Stimulated activated CD8-positive, alpha-beta memory T cell treated with anti-CD3 and anti-CD28 coated beads, Interleukin-12 subunit alpha, Interleukin-12 subunit beta, amount 100 ng/mL, for 1 hour (primary cell): ENCODE measurements at regions not wholly inside any gene's neighbourhood (a gene's known extent, or its start where the extent isn't known, plus 50 kb on each side); places are given as distances from the start of the nearest gene placed in this dataset.

Source experiments
- DNase-seq: peaks from one replicate; pipeline ENCODE4 v3.0.0-alpha.2; 2020; ENCODE audit warnings: low read depth

DNA sequence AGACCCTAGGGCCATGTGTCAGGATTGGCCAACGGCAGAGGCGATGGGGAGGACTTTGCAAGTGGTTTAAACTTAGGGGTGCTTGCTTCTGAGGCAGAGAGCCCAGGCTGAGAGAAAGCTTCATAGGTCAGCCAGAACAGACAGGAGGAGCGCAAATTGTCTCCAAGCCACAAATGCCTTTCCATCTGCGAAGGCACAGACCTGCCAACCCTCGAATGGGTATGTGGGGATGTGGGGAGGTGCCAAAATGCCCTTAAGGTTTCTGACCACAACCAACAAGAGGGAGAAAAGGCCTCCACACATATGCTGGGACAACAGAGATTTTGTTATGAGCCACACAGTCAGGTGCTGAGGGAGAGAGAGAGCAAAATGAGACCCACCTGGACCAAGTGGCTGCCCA is 283.6 kb downstream of the CYP26B1 start:
- DNase-seq = no peak

- no peak for DNase-seq
These were observed 284.3 kb downstream of the CYP26B1 start for GRCh38 chr2:71863396-71863795.

GRCh38 chr2:71862921-71863320 is 284.7 kb downstream of the CYP26B1 start:
- DNase-seq = no peak

DNA sequence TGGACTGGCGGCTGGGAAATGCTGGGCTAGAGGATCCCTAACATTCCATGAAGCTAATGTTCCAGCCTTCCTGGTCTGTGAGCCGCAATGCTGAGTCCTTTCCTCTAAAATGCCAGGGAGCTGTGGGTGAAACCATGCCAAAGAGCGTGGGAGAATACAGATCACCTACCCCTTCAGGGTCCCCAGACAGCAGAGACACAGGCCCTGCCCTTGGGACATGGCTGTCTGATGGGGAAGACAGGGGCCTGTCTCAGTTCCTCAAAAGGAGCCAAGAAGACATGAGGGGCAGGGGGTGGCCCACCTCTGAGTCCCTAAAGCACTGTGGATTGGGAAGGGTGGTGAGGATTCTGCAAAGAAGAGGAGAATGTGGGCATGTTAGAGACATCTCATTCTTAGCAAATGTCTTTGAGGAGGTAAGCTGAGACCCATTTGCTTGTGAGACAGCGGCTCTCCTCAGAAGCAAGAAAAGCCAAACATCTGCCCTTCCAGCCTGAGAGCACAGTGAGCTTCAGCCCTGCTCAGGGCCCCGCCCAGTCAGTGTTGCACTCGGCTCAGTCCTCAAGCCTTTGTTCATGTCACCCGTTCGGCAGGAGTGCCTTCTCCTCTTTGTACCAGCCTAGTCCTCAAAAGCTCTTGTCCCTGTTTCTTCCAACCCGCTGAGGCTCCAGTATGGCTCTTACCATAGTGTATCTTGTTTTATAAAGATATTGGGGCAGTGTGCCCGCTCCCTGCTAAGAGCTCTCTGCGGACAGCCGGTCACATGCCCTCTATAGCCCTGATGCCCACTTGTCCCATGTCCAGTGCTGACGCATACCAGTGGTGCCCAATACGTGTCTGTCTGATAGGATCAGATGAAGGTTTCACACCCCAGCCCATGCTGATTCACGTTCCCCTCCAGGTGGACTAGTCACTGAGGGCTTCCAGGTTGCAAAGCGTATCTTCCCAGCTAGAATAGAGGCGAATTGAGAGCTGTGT is 286.2 kb downstream of the CYP26B1 start:
- DNase-seq = no peak

- DNase-seq = no peak
These were observed 287.2 kb downstream of the CYP26B1 start for GRCh38 chr2:71860381-71860926.

- DNase-seq = no peak
These were observed 288.3 kb downstream of the CYP26B1 start for GRCh38 chr2:71859211-71859847.

- DNase-seq = no peak
These were observed 289.6 kb downstream of the CYP26B1 start for GRCh38 chr2:71858071-71858470.

- DNase-seq = no peak
These were observed 290.0 kb downstream of the CYP26B1 start for GRCh38 chr2:71857636-71858035.

- no peak for DNase-seq
These were observed 290.7 kb downstream of the CYP26B1 start for GRCh38 chr2:71856773-71857525.

- no peak for DNase-seq
These were observed 293.8 kb downstream of the CYP26B1 start for GRCh38 chr2:71853858-71854257.

GRCh38 chr2:71852141-71852711 is 295.4 kb downstream of the CYP26B1 start:
- no peak for DNase-seq

DNA sequence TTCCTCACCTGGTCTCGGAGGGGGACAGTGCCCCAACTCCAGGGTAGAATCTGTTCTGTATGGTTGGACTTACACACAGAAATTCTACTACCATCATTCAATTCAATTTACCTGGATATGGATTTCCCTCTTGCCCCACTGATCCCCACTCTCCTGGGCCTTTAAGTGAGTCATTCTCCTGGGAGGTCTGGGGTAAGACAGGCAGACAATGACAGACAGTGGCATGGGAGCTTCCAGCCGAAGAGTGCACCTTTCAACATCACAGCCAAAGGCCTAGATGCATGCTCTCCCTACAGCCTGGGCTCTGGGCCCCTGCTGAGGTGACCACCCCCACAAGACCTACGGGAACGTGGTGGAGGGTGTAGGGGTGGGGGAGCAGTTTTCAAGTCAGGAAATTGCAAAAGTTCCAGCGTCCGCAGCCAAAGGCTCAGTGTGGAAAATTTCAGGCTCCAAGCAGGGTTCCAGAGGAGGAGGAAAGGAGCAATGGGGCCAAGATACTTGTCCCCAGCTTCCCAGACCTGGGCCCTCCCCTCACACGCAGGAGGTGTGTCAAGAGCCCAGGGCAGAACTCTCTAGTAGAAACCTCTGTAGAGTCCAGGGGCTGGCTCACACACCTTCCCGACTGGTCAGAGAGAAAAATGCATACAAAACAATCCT is 296.4 kb downstream of the CYP26B1 start:
- DNase-seq = no peak

GRCh38 chr2:71850306-71850801 is 297.3 kb downstream of the CYP26B1 start:
- DNase-seq = no peak

DNA sequence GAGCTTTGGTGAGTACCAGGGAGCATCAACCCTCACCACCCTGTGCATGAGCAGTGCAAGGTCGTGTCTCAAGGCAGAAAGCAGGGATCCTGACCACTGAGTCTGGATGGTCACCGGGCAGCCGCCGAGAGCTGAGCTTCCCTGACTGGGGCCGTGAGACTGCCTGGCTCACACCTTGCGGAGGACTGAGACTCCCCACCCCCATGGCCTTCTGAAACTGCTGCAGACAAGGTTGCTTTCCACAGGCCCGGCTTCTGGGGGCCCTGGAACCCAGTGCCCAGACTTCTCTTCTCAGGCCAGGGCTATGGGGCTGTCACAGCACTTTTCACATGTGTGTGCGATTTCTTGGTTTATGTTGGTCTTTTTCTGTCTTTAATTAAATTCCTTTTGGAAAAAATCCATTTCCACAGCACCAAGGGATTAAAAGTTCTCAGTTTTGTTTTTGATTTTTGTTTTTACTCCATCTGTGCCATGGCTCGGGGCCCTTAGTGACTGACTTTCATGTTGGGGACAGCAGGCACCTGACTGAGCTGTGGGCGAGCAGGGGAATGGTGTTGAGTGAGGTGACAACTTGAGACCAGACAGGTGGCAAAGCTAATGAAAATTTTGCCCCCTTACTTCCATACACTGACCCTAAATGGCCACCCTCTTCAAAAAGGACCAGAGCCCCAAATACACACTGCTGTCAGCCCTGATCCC is 297.9 kb downstream of the CYP26B1 start:
- no peak for DNase-seq

DNA sequence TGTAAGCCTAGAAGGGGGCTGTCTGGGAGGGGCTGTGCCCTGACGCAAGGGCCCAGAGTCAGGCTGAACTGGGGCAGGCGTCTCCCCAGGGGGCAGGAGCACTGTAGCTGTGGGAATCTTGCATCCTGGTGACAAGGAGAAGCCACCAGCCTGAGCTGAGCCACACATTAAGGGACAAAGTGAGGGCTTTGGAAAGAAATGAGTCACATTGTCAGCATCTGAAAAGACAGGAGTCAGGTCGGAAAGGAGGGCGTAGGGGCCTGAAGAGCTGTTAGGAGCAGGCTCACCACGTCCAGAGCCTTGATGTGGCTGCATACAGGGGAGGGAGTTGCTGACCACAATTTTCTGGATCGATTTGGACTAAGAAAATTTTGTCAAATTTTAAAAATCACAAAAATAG is 298.6 kb downstream of the CYP26B1 start:
- no peak for DNase-seq

GRCh38 chr2:71846669-71847291 is 300.9 kb downstream of the CYP26B1 start:
- DNase-seq = no peak

DNA sequence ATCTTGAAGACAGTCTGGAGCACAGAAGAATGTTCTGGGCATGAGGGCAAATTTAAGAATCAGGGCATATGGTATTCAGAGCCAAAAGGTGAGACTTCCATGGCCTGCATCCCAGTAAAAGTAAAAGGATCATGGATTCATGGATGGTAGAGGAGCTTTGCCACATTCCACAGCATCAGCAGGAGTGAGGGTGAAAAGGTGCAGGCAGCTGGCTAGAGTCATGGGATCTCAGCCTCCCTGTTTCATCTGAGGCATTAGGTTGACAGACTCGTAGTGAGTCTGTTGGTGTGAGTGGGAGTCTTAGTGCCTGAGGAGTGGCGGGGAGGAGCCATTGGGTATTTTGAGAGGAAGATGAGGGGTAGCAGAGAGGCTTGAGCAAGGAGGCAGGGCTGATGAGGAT is 301.6 kb downstream of the CYP26B1 start:
- no peak for DNase-seq

- DNase-seq = no peak
These were observed 302.7 kb downstream of the CYP26B1 start for GRCh38 chr2:71844967-71845366.

- no peak for DNase-seq
These were observed 304.2 kb downstream of the CYP26B1 start for GRCh38 chr2:71843391-71843850.

GRCh38 chr2:71842744-71843143 is 304.9 kb downstream of the CYP26B1 start:
- DNase-seq = no peak
